Tibial artery (tissue), 4 donors: ENCODE measurements at regions not wholly inside any gene's neighbourhood (a gene's known extent, or its start where the extent isn't known, plus 50 kb on each side); places are given as distances from the start of the nearest gene placed in this dataset.

ENCODE experiments used
- DNase-seq, 2 donors: peaks; one replicate each; pipeline ENCODE4 v3.0.0-alpha.2; 2019
- H3K27ac ChIP-seq, 2 donors: fragments of 200-600 bp; sonication (generic) in 1 of 2; 1 replicate in 1 of 2; 2 replicates in 1 of 2; pipeline ENCODE4 v1.5.1; 2018 to 2019; ENCODE audit warnings: mild to moderate bottlenecking in 1 of 2
- H3K27me3 ChIP-seq, 2 donors: fragments of 200-600 bp; sonication (generic) in 1 of 2; one replicate each; pipeline versions ENCODE4 v1.5.1 to v1.6.0; 2016 to 2019
- H3K36me3 ChIP-seq, 3 donors: fragments of 200-600 bp; sonication (generic) in 2 of 3; one replicate each; pipeline ENCODE4 v1.5.1; 2016 to 2019; ENCODE audit warnings: mild to moderate bottlenecking in 2 of 3
- H3K4me1 ChIP-seq, 4 donors: fragments of 200-600 bp; sonication (generic) in 2 of 4; 1 replicate in 3 of 4; 2 replicates in 1 of 4; pipeline ENCODE4 v1.5.1; 2016 to 2019
- H3K4me3 ChIP-seq, 2 donors: fragments of 200-600 bp; sonication (generic) in 1 of 2; 1 replicate in 1 of 2; 2 replicates in 1 of 2; pipeline ENCODE4 v1.5.1; 2018 to 2019; ENCODE audit warnings: mild to moderate bottlenecking in 2 of 2
- H3K9me3 ChIP-seq, 3 donors: fragments of 200-600 bp; sonication (generic) in 1 of 3; one replicate each; pipeline ENCODE4 v1.5.1; 2016 to 2019
- CTCF ChIP-seq, 2 experiments: fragments of 200-600 bp in 1 of 2; fragments of 450-650 bp in 1 of 2; IDR thresholded peaks; one replicate each; pipeline ENCODE4 v1.5.1; 2017 to 2019; ENCODE audit warnings: antibody characterized with exemption in 2 of 2, mild to moderate bottlenecking in 1 of 2, moderate library complexity in 1 of 2
- intact Hi-C: fragments of 100-400 bp; cut with DNase I; formaldehyde crosslinking; loops from one replicate; pipeline ENCODE4 v1.15.0; 2023; ENCODE audit warnings: low total_unique reads

GRCh38 chr14:28412077-28412476 lies 354.5 kb upstream of the FOXG1 start:
- TF ChIP-seq CTCF (IDR thresholded peaks at IDR 0.05): no peak
- Histone ChIP-seq H3K27me3 (no peaks in the 10 kb centered on the region), H3K36me3 (no peaks in the 10 kb centered on the region), H3K27ac (no peak overlapping the region), H3K4me1 (no peaks in the 10 kb centered on the region), H3K9me3 (no peaks in the 10 kb centered on the region), H3K4me3 (no peak overlapping the region)
- no peak for DNase-seq
- intact Hi-C loops: no loop called here

- Histone ChIP-seq H3K4me3 (no peak overlapping the region), H3K36me3 (no peaks in the 10 kb centered on the region), H3K9me3 (no peaks in the 10 kb centered on the region), H3K27me3 (no peaks in the 10 kb centered on the region), H3K4me1 (no peaks in the 10 kb centered on the region), H3K27ac (no peak overlapping the region)
- TF ChIP-seq CTCF (IDR thresholded peaks at IDR 0.05): no peak
- no peak for DNase-seq
- intact Hi-C loops: no loop called here
Observed at GRCh38 chr14:28426960-28427359, 339.6 kb upstream of the FOXG1 start.

- intact Hi-C loops: no loop called here
- Histone ChIP-seq H3K4me1 (no peaks in the 10 kb centered on the region), H3K27me3 (no peaks in the 10 kb centered on the region), H3K36me3 (no peaks in the 10 kb centered on the region), H3K9me3 (no peaks in the 10 kb centered on the region), H3K4me3 (no peak overlapping the region), H3K27ac (no peak overlapping the region)
- no peak for TF ChIP-seq CTCF (IDR thresholded peaks at IDR 0.05)
- no peak for DNase-seq
Observed at GRCh38 chr14:28436821-28437220, 329.8 kb upstream of the FOXG1 start.

GRCh38 chr14:28461389-28461788 lies 305.2 kb upstream of the FOXG1 start:
- Histone ChIP-seq H3K27me3 (no peaks in the 10 kb centered on the region), H3K36me3 (no peaks in the 10 kb centered on the region), H3K4me3 (no peak overlapping the region), H3K4me1 (no peaks in the 10 kb centered on the region), H3K9me3 (no peaks in the 10 kb centered on the region), H3K27ac (no peak overlapping the region)
- no peak for TF ChIP-seq CTCF (IDR thresholded peaks at IDR 0.05)
- DNase-seq: no peak
- intact Hi-C loops: no loop called here

- no peak for DNase-seq
- TF ChIP-seq CTCF (IDR thresholded peaks at IDR 0.05): no peak
- Histone ChIP-seq H3K27ac (no peak overlapping the region), H3K9me3 (peaks cover 0 to 3% (median 0%) of the 10 kb centered on the region in 3 donors), H3K4me3 (no peak overlapping the region), H3K36me3 (no peaks in the 10 kb centered on the region), H3K4me1 (no peaks in the 10 kb centered on the region), H3K27me3 (no peaks in the 10 kb centered on the region)
- intact Hi-C loops: no loop called here
Observed at GRCh38 chr14:28467611-28468010, 299.0 kb upstream of the FOXG1 start.
